Hepatocyte (in vitro differentiated cells): ENCODE measurements at regions not wholly inside any gene's neighbourhood (a gene's known extent, or its start where the extent isn't known, plus 50 kb on each side); places are given as distances from the start of the nearest gene placed in this dataset.

ENCODE experiments used
- DNase-seq: peaks from one replicate; pipeline ENCODE4 v3.0.0-alpha.2; 2016; ENCODE audit warnings: low spot score
- H2AFZ ChIP-seq: fragments of 200-600 bp; sonication (generic); 2 replicates; pipeline ENCODE4 v1.6.0; 2016; ENCODE audit warnings: antibody characterized with exemption, mild to moderate bottlenecking
- H3K27ac ChIP-seq: fragments of 200-600 bp; sonication (generic); 2 replicates; pipeline ENCODE4 v1.5.1; 2016; ENCODE audit warnings: mild to moderate bottlenecking
- H3K27me3 ChIP-seq: fragments of 200-600 bp; sonication (generic); 2 replicates; pipeline ENCODE4 v1.6.1; 2016
- H3K36me3 ChIP-seq: fragments of 200-600 bp; sonication (generic); replicated peaks from 2 replicates; pipeline ENCODE4 v1.5.1; 2016; ENCODE audit warnings: low read depth; ENCODE audit not compliant: insufficient read depth
- H3K4me1 ChIP-seq: fragments of 200-600 bp; sonication (generic); 2 replicates; pipeline ENCODE4 v1.5.1; 2016; ENCODE audit warnings: mild to moderate bottlenecking, moderate library complexity; ENCODE audit not compliant: insufficient read depth
- H3K4me2 ChIP-seq: fragments of 200-600 bp; sonication (generic); 2 replicates; pipeline ENCODE4 v1.6.0; 2016
- H3K4me3 ChIP-seq: fragments of 200-600 bp; sonication (generic); 2 replicates; pipeline ENCODE4 v1.5.1; 2016; ENCODE audit warnings: mild to moderate bottlenecking
- H3K79me2 ChIP-seq: fragments of 200-600 bp; sonication (generic); 2 replicates; pipeline ENCODE4 v1.6.0; 2017; ENCODE audit warnings: mild to moderate bottlenecking
- H3K9me2 ChIP-seq: fragments of 200-600 bp; sonication (generic); replicated peaks from 2 replicates; pipeline ENCODE4 v1.6.0; 2017; ENCODE audit warnings: mild to moderate bottlenecking; ENCODE audit not compliant: insufficient read depth
- H3K9me3 ChIP-seq: fragments of 200-600 bp; sonication (generic); 2 replicates; pipeline ENCODE4 v1.5.1; 2016; ENCODE audit warnings: low read depth, mild to moderate bottlenecking
- H4K20me1 ChIP-seq: fragments of 200-600 bp; sonication (generic); 2 replicates; pipeline ENCODE4 v1.6.0; 2016; ENCODE audit warnings: mild to moderate bottlenecking; ENCODE audit not compliant: insufficient read depth, poor library complexity, severe bottlenecking
- EZH2 ChIP-seq: fragments of 200-600 bp; sonication (generic); IDR thresholded peaks from 2 replicates; pipeline ENCODE4 v1.6.1; 2016; ENCODE audit warnings: antibody characterized with exemption, mild to moderate bottlenecking, borderline replicate concordance
- EZH2phosphoT487 ChIP-seq: fragments of 200-600 bp; sonication (generic); IDR thresholded peaks from one replicate; pipeline ENCODE4 v1.6.1; 2018; ENCODE audit warnings: antibody characterized with exemption, mild to moderate bottlenecking, low read depth, moderate library complexity; ENCODE audit not compliant: unreplicated experiment, severe bottlenecking
- WGBS: methylation state at CpG from one replicate; pipeline ENCODE4 v1.1.6; 2016; ENCODE audit warnings: low lambda C conversion rate; ENCODE audit errors: missing lambda C conversion rate; 5-methylcytosine and 5-hydroxymethylcytosine counted together
- TF ChIP-seq, protein P1 (sequence below): fragments of 200-600 bp; sonication (generic); IDR thresholded peaks from 2 replicates; pipeline ENCODE4 v1.5.1; 2016; ENCODE audit warnings: antibody characterized with exemption, mild to moderate bottlenecking; ENCODE audit not compliant: poor library complexity

GRCh38 chr5:4717446-4717845 lies 422.7 kb upstream of the ADAMTS16 start:
- Histone ChIP-seq H3K27ac (no peak overlapping the region), H3K9me2 (no peaks in the 10 kb centered on the region), H3K36me3 (no peaks in the 10 kb centered on the region), H2AFZ (no peak overlapping the region), H3K79me2 (no peaks in the 10 kb centered on the region), H3K9me3 (no peaks in the 10 kb centered on the region), H4K20me1 (no peaks in the 10 kb centered on the region), H3K4me3 (no peak overlapping the region), H3K27me3 (no peaks in the 10 kb centered on the region), H3K4me2 (no peak overlapping the region), H3K4me1 (no peaks in the 10 kb centered on the region)
- 63% methylated on average over 1 of the region's 1 CpG for WGBS
- DNase-seq = no peak
- TF ChIP-seq EZH2phosphoT487 = no peak
- no peak for TF ChIP-seq EZH2
- TF ChIP-seq, protein P1, sequence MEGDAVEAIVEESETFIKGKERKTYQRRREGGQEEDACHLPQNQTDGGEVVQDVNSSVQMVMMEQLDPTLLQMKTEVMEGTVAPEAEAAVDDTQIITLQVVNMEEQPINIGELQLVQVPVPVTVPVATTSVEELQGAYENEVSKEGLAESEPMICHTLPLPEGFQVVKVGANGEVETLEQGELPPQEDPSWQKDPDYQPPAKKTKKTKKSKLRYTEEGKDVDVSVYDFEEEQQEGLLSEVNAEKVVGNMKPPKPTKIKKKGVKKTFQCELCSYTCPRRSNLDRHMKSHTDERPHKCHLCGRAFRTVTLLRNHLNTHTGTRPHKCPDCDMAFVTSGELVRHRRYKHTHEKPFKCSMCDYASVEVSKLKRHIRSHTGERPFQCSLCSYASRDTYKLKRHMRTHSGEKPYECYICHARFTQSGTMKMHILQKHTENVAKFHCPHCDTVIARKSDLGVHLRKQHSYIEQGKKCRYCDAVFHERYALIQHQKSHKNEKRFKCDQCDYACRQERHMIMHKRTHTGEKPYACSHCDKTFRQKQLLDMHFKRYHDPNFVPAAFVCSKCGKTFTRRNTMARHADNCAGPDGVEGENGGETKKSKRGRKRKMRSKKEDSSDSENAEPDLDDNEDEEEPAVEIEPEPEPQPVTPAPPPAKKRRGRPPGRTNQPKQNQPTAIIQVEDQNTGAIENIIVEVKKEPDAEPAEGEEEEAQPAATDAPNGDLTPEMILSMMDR = no peak

GRCh38 chr5:4720831-4721230 lies 419.3 kb upstream of the ADAMTS16 start:
- no peaks in the 10 kb centered on the region for H3K36me3 ChIP-seq
- no peak overlapping the region for H2AFZ ChIP-seq
- no peaks in the 10 kb centered on the region for H3K79me2 ChIP-seq
- H4K20me1 ChIP-seq = no peaks in the 10 kb centered on the region
- no peaks in the 10 kb centered on the region for H3K27me3 ChIP-seq
- no peaks in the 10 kb centered on the region for H3K9me3 ChIP-seq
- WGBS = 78% methylated on average over 6 of the region's 6 CpGs
- no peak for TF ChIP-seq EZH2phosphoT487
- no peak for TF ChIP-seq EZH2
- TF ChIP-seq, protein P1 = no peak
- H3K27ac ChIP-seq = no peak overlapping the region
- DNase-seq = no peak
- H3K4me1 ChIP-seq = no peaks in the 10 kb centered on the region
- H3K4me2 ChIP-seq = no peak overlapping the region
- no peak overlapping the region for H3K4me3 ChIP-seq
- no peaks in the 10 kb centered on the region for H3K9me2 ChIP-seq

GRCh38 chr5:4722886-4723285 lies 417.2 kb upstream of the ADAMTS16 start:
- Histone ChIP-seq H3K36me3 (no peaks in the 10 kb centered on the region), H4K20me1 (no peaks in the 10 kb centered on the region), H3K4me2 (no peak overlapping the region), H3K9me3 (no peaks in the 10 kb centered on the region), H3K4me3 (no peak overlapping the region), H3K27ac (no peak overlapping the region), H3K79me2 (no peaks in the 10 kb centered on the region), H3K27me3 (no peaks in the 10 kb centered on the region), H3K4me1 (no peaks in the 10 kb centered on the region), H3K9me2 (no peaks in the 10 kb centered on the region), H2AFZ (no peak overlapping the region)
- WGBS = 86% methylated on average over 2 of the region's 2 CpGs
- DNase-seq = no peak
- TF ChIP-seq EZH2 = no peak
- TF ChIP-seq, protein P1 = no peak
- no peak for TF ChIP-seq EZH2phosphoT487

DNA sequence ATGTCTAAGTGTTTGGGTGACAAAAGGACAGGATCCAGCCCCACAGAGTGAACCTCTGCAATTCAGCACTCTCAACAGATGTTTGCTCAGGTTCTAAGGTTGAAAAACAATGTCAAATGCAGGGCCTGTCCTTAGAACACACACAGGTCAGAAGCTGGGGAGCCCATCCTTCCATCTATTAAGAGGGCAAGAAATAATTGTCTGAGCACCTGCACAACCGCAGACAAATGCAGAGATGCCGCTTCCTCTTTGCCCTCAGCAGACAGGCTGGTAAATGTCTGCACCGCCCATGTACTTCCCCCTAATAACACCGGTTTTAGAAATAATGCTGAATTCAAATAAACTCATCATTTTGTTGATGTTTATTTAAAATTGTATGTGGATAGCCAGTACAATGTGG lies 414.5 kb upstream of the ADAMTS16 start:
- Histone ChIP-seq H3K79me2 (no peaks in the 10 kb centered on the region), H4K20me1 (no peaks in the 10 kb centered on the region), H3K27me3 (no peaks in the 10 kb centered on the region), H2AFZ (no peak overlapping the region), H3K9me2 (no peaks in the 10 kb centered on the region), H3K4me2 (no peak overlapping the region), H3K36me3 (no peaks in the 10 kb centered on the region), H3K27ac (no peak overlapping the region), H3K4me3 (no peak overlapping the region), H3K4me1 (peaks cover 3% of the 10 kb centered on the region), H3K9me3 (no peaks in the 10 kb centered on the region)
- WGBS = 90% methylated on average over 4 of the region's 4 CpGs
- TF ChIP-seq EZH2 = no peak
- TF ChIP-seq EZH2phosphoT487 = no peak
- TF ChIP-seq, protein P1 = no peak
- no peak for DNase-seq
